ENCODE measurements at regions not wholly inside any gene's neighbourhood (a gene's known extent, or its start where the extent isn't known, plus 50 kb on each side); places are given as distances from the start of the nearest gene placed in this dataset.

- TF ChIP-seq CTCF (IDR thresholded peaks at IDR 0.05; ENCODE audit: insufficient read depth, low read length, poor library complexity, severe bottlenecking) = no peak
- no peak overlapping the region for H3K4me3 ChIP-seq (replicated peaks; ENCODE audit: low read depth, low read length)
- no peaks in the 10 kb centered on the region for H3K27me3 ChIP-seq (replicated peaks; ENCODE audit: control insufficient read depth, insufficient read depth, low read length)
- DNase-seq (ENCODE audit: extremely low read depth, insufficient read length) = no peak
- H3K36me3 ChIP-seq (ENCODE audit: control insufficient read depth, insufficient read depth, low read length) = no peaks in the 10 kb centered on the region
Observed at GRCh38 chr7:42768045-42768444, 143.8 kb downstream of the C7orf25 start.

GRCh38 chr7:42766782-42767423, 145.0 kb downstream of the C7orf25 start:
- Histone ChIP-seq H3K4me3 (replicated peaks; ENCODE audit: low read depth, low read length) (no peak overlapping the region), H3K27me3 (replicated peaks; ENCODE audit: control insufficient read depth, insufficient read depth, low read length) (no peaks in the 10 kb centered on the region), H3K36me3 (ENCODE audit: control insufficient read depth, insufficient read depth, low read length) (no peaks in the 10 kb centered on the region)
- no peak for DNase-seq (ENCODE audit: extremely low read depth, insufficient read length)
- TF ChIP-seq CTCF (IDR thresholded peaks at IDR 0.05; ENCODE audit: insufficient read depth, low read length, poor library complexity, severe bottlenecking) = no peak

- no peak for TF ChIP-seq CTCF (IDR thresholded peaks at IDR 0.05; ENCODE audit: insufficient read depth, low read length, poor library complexity, severe bottlenecking)
- Histone ChIP-seq H3K27me3 (replicated peaks; ENCODE audit: control insufficient read depth, insufficient read depth, low read length) (no peaks in the 10 kb centered on the region), H3K36me3 (ENCODE audit: control insufficient read depth, insufficient read depth, low read length) (no peaks in the 10 kb centered on the region), H3K4me3 (replicated peaks; ENCODE audit: low read depth, low read length) (no peak overlapping the region)
- DNase-seq (ENCODE audit: extremely low read depth, insufficient read length) = no peak
Observed at GRCh38 chr7:42765931-42766330, 145.9 kb downstream of the C7orf25 start.

GRCh38 chr7:42763137-42763551, 148.7 kb downstream of the C7orf25 start:
- no peak overlapping the region for H3K4me3 ChIP-seq (replicated peaks; ENCODE audit: low read depth, low read length)
- no peaks in the 10 kb centered on the region for H3K27me3 ChIP-seq (replicated peaks; ENCODE audit: control insufficient read depth, insufficient read depth, low read length)
- no peak for TF ChIP-seq CTCF (IDR thresholded peaks at IDR 0.05; ENCODE audit: insufficient read depth, low read length, poor library complexity, severe bottlenecking)
- no peak for DNase-seq (ENCODE audit: extremely low read depth, insufficient read length)
- no peaks in the 10 kb centered on the region for H3K36me3 ChIP-seq (ENCODE audit: control insufficient read depth, insufficient read depth, low read length)

- Histone ChIP-seq H3K36me3 (ENCODE audit: control insufficient read depth, insufficient read depth, low read length) (no peaks in the 10 kb centered on the region), H3K27me3 (replicated peaks; ENCODE audit: control insufficient read depth, insufficient read depth, low read length) (no peaks in the 10 kb centered on the region), H3K4me3 (replicated peaks; ENCODE audit: low read depth, low read length) (no peak overlapping the region)
- TF ChIP-seq CTCF (IDR thresholded peaks at IDR 0.05; ENCODE audit: insufficient read depth, low read length, poor library complexity, severe bottlenecking) = no peak
- DNase-seq (ENCODE audit: extremely low read depth, insufficient read length) = no peak
Observed at GRCh38 chr7:42761486-42761885, 150.4 kb downstream of the C7orf25 start.

GRCh38 chr7:42758124-42758523, 153.7 kb downstream of the C7orf25 start:
- TF ChIP-seq CTCF (IDR thresholded peaks at IDR 0.05; ENCODE audit: insufficient read depth, low read length, poor library complexity, severe bottlenecking) = no peak
- Histone ChIP-seq H3K36me3 (ENCODE audit: control insufficient read depth, insufficient read depth, low read length) (no peaks in the 10 kb centered on the region), H3K27me3 (replicated peaks; ENCODE audit: control insufficient read depth, insufficient read depth, low read length) (no peaks in the 10 kb centered on the region), H3K4me3 (replicated peaks; ENCODE audit: low read depth, low read length) (no peak overlapping the region)
- DNase-seq (ENCODE audit: extremely low read depth, insufficient read length) = no peak
